SK-N-SH treated with all-trans-retinoic acid at 6 μM for 48 hours (cell line): ENCODE measurements at regions not wholly inside any gene's neighbourhood (a gene's known extent, or its start where the extent isn't known, plus 50 kb on each side); places are given as distances from the start of the nearest gene placed in this dataset.

Source experiments
- ATAC-seq: fragments of 200-7000 bp; cut with Tn5 transposase; 3 replicates; pipeline ENCODE4 v1.9.1; 2020; ENCODE audit warnings: mild to moderate bottlenecking, moderate library complexity
- ARNTL ChIP-seq: fragments of 450-650 bp; formaldehyde crosslinking; IDR thresholded peaks from 2 replicates; pipeline ENCODE4 v1.5.0; 2020; ENCODE audit warnings: low read depth, mild to moderate bottlenecking, moderate library complexity, borderline replicate concordance
- BACH2 ChIP-seq: fragments of 250-450 bp; sonication (Bioruptor Pico); IDR thresholded peaks from 2 replicates; pipeline ENCODE4 v1.9.0; 2021; ENCODE audit warnings: mild to moderate bottlenecking, borderline replicate concordance
- CREB5 ChIP-seq: fragments of 250-450 bp; sonication (Bioruptor Pico); IDR thresholded peaks from 2 replicates; pipeline ENCODE4 v1.5.1; 2020; ENCODE audit warnings: low read depth, mild to moderate bottlenecking, moderate library complexity
- CSDC2 ChIP-seq: fragments of 250-450 bp; sonication (Bioruptor Pico); IDR thresholded peaks from 2 replicates; pipeline ENCODE4 v1.5.0; 2020; ENCODE audit warnings: mild to moderate bottlenecking, moderate library complexity
- CSRNP3 ChIP-seq: fragments of 250-450 bp; sonication (Bioruptor Pico); IDR thresholded peaks from 2 replicates; pipeline ENCODE4 v1.5.1; 2021; ENCODE audit warnings: mild to moderate bottlenecking, moderate library complexity
- ESRRG ChIP-seq: fragments of 250-450 bp; sonication (Bioruptor Pico); IDR thresholded peaks from 2 replicates; pipeline ENCODE4 v1.6.1; 2021; ENCODE audit warnings: mild to moderate bottlenecking
- GLIS3 ChIP-seq: fragments of 250-450 bp; sonication (Bioruptor Pico); IDR thresholded peaks from 2 replicates; pipeline ENCODE4 v1.5.0; 2020; ENCODE audit warnings: mild to moderate bottlenecking, moderate library complexity
- ISL1 ChIP-seq: fragments of 250-450 bp; sonication (Bioruptor Pico); IDR thresholded peaks from 2 replicates; pipeline ENCODE4 v2.1.2; 2022; ENCODE audit warnings: mild to moderate bottlenecking, moderate library complexity
- OSR1 ChIP-seq: fragments of 250-450 bp; sonication (Bioruptor Pico); IDR thresholded peaks from 2 replicates; pipeline ENCODE4 v1.8.0; 2022; ENCODE audit warnings: moderate library complexity, mild to moderate bottlenecking, inconsistent platforms
- POU6F1 ChIP-seq: fragments of 250-450 bp; sonication (Bioruptor Pico); IDR thresholded peaks from 2 replicates; pipeline ENCODE4 v1.8.0; 2021; ENCODE audit warnings: low read depth, mild to moderate bottlenecking, moderate library complexity, borderline replicate concordance
- PPARA ChIP-seq: fragments of 250-450 bp; sonication (Bioruptor Pico); IDR thresholded peaks from 2 replicates; pipeline ENCODE4 v1.5.0; 2020; ENCODE audit warnings: mild to moderate bottlenecking, borderline replicate concordance
- RARB ChIP-seq: fragments of 250-450 bp; sonication (Bioruptor Pico); IDR thresholded peaks from 2 replicates; pipeline ENCODE4 v1.8.0; 2021; ENCODE audit warnings: mild to moderate bottlenecking, moderate library complexity
- SNAI2 ChIP-seq: fragments of 250-450 bp; sonication (Bioruptor Pico); IDR thresholded peaks from 2 replicates; pipeline ENCODE4 v1.5.0; 2020; ENCODE audit warnings: mild to moderate bottlenecking, moderate library complexity
- TCF4 ChIP-seq: fragments of 250-450 bp; sonication (Bioruptor Pico); IDR thresholded peaks from 2 replicates; pipeline ENCODE4 v1.8.0; 2021; ENCODE audit warnings: mild to moderate bottlenecking, moderate library complexity, borderline replicate concordance
- TOX ChIP-seq: fragments of 250-450 bp; sonication (Bioruptor Pico); IDR thresholded peaks from 2 replicates; pipeline ENCODE4 v1.8.0; 2021; ENCODE audit warnings: mild to moderate bottlenecking, moderate library complexity, borderline replicate concordance
- TSHZ2 ChIP-seq: fragments of 250-450 bp; sonication (Bioruptor Pico); IDR thresholded peaks from 2 replicates; pipeline ENCODE4 v1.5.0; 2020; ENCODE audit warnings: mild to moderate bottlenecking, moderate library complexity
- ZC3H10 ChIP-seq: fragments of 250-450 bp; sonication (Bioruptor Pico); IDR thresholded peaks from 2 replicates; pipeline ENCODE4 v1.5.1; 2021; ENCODE audit warnings: mild to moderate bottlenecking, moderate library complexity
- ZFP3 ChIP-seq: fragments of 250-450 bp; sonication (Bioruptor Pico); IDR thresholded peaks from 2 replicates; pipeline ENCODE4 v1.5.0; 2020; ENCODE audit warnings: mild to moderate bottlenecking, moderate library complexity
- ZFP30 ChIP-seq: fragments of 450-650 bp; formaldehyde crosslinking; IDR thresholded peaks from 2 replicates; pipeline ENCODE4 v1.5.0; 2022; ENCODE audit warnings: mild to moderate bottlenecking, moderate library complexity
- ZNF565 ChIP-seq: fragments of 450-650 bp; formaldehyde crosslinking; conservative IDR thresholded peaks from 2 replicates; pipeline ENCODE4 v1.5.0; 2020; ENCODE audit warnings: low read depth, mild to moderate bottlenecking, moderate library complexity
- ZNF70 ChIP-seq: fragments of 450-650 bp; formaldehyde crosslinking; IDR thresholded peaks from 2 replicates; pipeline ENCODE4 v1.5.0; 2020; ENCODE audit warnings: mild to moderate bottlenecking, moderate library complexity
- ZNF8 ChIP-seq: fragments of 450-650 bp; formaldehyde crosslinking; IDR thresholded peaks from 2 replicates; pipeline ENCODE4 v1.5.0; 2020; ENCODE audit warnings: mild to moderate bottlenecking, moderate library complexity
- TF ChIP-seq, protein P1 (sequence below): fragments of 250-450 bp; sonication (Bioruptor Pico); IDR thresholded peaks from 2 replicates; pipeline ENCODE4 v1.8.0; 2020; ENCODE audit warnings: mild to moderate bottlenecking, moderate library complexity, borderline replicate concordance

- ATAC-seq = no peak
- TF ChIP-seq ZNF8 (CRISPR knock-in tag) (no peak), TCF4 (no peak), ISL1 (CRISPR knock-in tag) (no peak), ZFP30 (CRISPR knock-in tag) (no peak), ZFP3 (no peak), CREB5 (CRISPR knock-in tag) (no peak), ZNF70 (CRISPR knock-in tag) (no peak), ZNF565 (CRISPR knock-in tag) (no peak), ESRRG (CRISPR knock-in tag) (no peak), GLIS3 (no peak), OSR1 (CRISPR knock-in tag) (no peak), ARNTL (CRISPR knock-in tag) (no peak)
- TF ChIP-seq, protein P1, sequence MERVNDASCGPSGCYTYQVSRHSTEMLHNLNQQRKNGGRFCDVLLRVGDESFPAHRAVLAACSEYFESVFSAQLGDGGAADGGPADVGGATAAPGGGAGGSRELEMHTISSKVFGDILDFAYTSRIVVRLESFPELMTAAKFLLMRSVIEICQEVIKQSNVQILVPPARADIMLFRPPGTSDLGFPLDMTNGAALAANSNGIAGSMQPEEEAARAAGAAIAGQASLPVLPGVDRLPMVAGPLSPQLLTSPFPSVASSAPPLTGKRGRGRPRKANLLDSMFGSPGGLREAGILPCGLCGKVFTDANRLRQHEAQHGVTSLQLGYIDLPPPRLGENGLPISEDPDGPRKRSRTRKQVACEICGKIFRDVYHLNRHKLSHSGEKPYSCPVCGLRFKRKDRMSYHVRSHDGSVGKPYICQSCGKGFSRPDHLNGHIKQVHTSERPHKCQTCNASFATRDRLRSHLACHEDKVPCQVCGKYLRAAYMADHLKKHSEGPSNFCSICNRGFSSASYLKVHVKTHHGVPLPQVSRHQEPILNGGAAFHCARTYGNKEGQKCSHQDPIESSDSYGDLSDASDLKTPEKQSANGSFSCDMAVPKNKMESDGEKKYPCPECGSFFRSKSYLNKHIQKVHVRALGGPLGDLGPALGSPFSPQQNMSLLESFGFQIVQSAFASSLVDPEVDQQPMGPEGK (CRISPR knock-in tag) = no peak
Measured at GRCh38 chr12:72832024-72832423, 559.9 kb downstream of the TRHDE start.

GRCh38 chr12:72836194-72836593, 564.0 kb downstream of the TRHDE start:
- TF ChIP-seq ZFP3 (no peak), ZNF70 (CRISPR knock-in tag) (no peak), TOX (CRISPR knock-in tag) (no peak), TSHZ2 (CRISPR knock-in tag) (no peak), SNAI2 (no peak), POU6F1 (no peak)
- TF ChIP-seq, all 23 proteins: peak for 0
- no peak for ATAC-seq

DNA sequence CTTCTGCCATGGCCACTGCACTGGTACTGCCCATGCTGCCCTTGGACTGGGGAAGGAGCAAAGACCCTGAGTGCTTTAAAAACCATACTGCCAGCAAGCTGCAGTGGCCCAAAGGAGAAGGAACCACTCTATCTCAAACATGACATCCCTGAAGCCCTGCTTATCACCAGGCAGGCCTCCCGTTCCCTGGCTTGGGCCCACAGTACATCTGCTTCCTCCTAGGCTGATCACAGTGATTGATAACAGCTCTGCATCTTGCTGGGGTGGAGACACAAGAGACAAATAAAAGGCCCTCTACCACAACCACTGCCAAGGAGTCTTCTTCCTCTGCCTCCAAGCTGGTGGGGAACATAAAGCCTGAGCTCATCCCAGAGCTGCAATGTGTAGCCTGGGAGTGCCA, 567.5 kb downstream of the TRHDE start:
- no peak for ATAC-seq
- no peak for TF ChIP-seq CREB5 (CRISPR knock-in tag)
- no peak for TF ChIP-seq GLIS3
- TF ChIP-seq RARB (CRISPR knock-in tag) = no peak
- no peak for TF ChIP-seq ZNF565 (CRISPR knock-in tag)
- TF ChIP-seq BACH2 (CRISPR knock-in tag) = no peak
- no peak for TF ChIP-seq TCF4
- TF ChIP-seq ZFP3 = no peak
- TF ChIP-seq ARNTL (CRISPR knock-in tag) = no peak
- TF ChIP-seq, protein P1 (CRISPR knock-in tag) = no peak
- TF ChIP-seq CSRNP3 (CRISPR knock-in tag) = no peak
- TF ChIP-seq ISL1 (CRISPR knock-in tag) = no peak
- no peak for TF ChIP-seq CSDC2 (CRISPR knock-in tag)
- TF ChIP-seq ZC3H10 (CRISPR knock-in tag) = no peak
- no peak for TF ChIP-seq ESRRG (CRISPR knock-in tag)
- no peak for TF ChIP-seq TSHZ2 (CRISPR knock-in tag)
- TF ChIP-seq ZFP30 (CRISPR knock-in tag) = no peak
- no peak for TF ChIP-seq PPARA (CRISPR knock-in tag)
- TF ChIP-seq SNAI2 = no peak
